ENCODE measurements at regions not wholly inside any gene's neighbourhood (a gene's known extent, or its start where the extent isn't known, plus 50 kb on each side); places are given as distances from the start of the nearest gene placed in this dataset.

- no peak for TF ChIP-seq CTCF (IDR thresholded peaks at IDR 0.05; ENCODE audit: low read depth, low read length)
- no peak for DNase-seq (ENCODE audit: low read depth in 2 of 2)
- no peak overlapping the region for H3K4me3 ChIP-seq (replicated peaks in 1 of 2; ENCODE audit: low read depth in 2 of 2, low read length in 2 of 2)
Observed at GRCh38 chr4:57374866-57375595, 264.8 kb upstream of the IGFBP7 start.

GRCh38 chr4:57373991-57374390, 263.8 kb upstream of the IGFBP7 start:
- TF ChIP-seq CTCF (IDR thresholded peaks at IDR 0.05; ENCODE audit: low read depth, low read length): no peak
- no peak overlapping the region for H3K4me3 ChIP-seq (replicated peaks in 1 of 2; ENCODE audit: low read depth in 2 of 2, low read length in 2 of 2)
- DNase-seq (ENCODE audit: low read depth in 2 of 2): no peak

GRCh38 chr4:57371671-57372070, 261.5 kb upstream of the IGFBP7 start:
- no peak overlapping the region for H3K4me3 ChIP-seq (replicated peaks in 1 of 2; ENCODE audit: low read depth in 2 of 2, low read length in 2 of 2)
- DNase-seq (ENCODE audit: low read depth in 2 of 2): no peak
- no peak for TF ChIP-seq CTCF (IDR thresholded peaks at IDR 0.05; ENCODE audit: low read depth, low read length)

- H3K4me3 ChIP-seq (replicated peaks in 1 of 2; ENCODE audit: low read depth in 2 of 2, low read length in 2 of 2): no peak overlapping the region
- TF ChIP-seq CTCF (IDR thresholded peaks at IDR 0.05; ENCODE audit: low read depth, low read length): no peak
- no peak for DNase-seq (ENCODE audit: low read depth in 2 of 2)
Observed at GRCh38 chr4:57370691-57371090, 260.5 kb upstream of the IGFBP7 start.

GRCh38 chr4:57369446-57369845, 259.3 kb upstream of the IGFBP7 start:
- no peak overlapping the region for H3K4me3 ChIP-seq (replicated peaks in 1 of 2; ENCODE audit: low read depth in 2 of 2, low read length in 2 of 2)
- DNase-seq (ENCODE audit: low read depth in 2 of 2): no peak
- no peak for TF ChIP-seq CTCF (IDR thresholded peaks at IDR 0.05; ENCODE audit: low read depth, low read length)

GRCh38 chr4:57364255-57364654, 254.1 kb upstream of the IGFBP7 start:
- TF ChIP-seq CTCF (IDR thresholded peaks at IDR 0.05; ENCODE audit: low read depth, low read length): no peak
- DNase-seq (ENCODE audit: low read depth in 2 of 2): no peak
- no peak overlapping the region for H3K4me3 ChIP-seq (replicated peaks in 1 of 2; ENCODE audit: low read depth in 2 of 2, low read length in 2 of 2)

- no peak for TF ChIP-seq CTCF (IDR thresholded peaks at IDR 0.05; ENCODE audit: low read depth, low read length)
- H3K4me3 ChIP-seq (replicated peaks in 1 of 2; ENCODE audit: low read depth in 2 of 2, low read length in 2 of 2): no peak overlapping the region
- DNase-seq (ENCODE audit: low read depth in 2 of 2): no peak
Observed at GRCh38 chr4:57363346-57363745, 253.2 kb upstream of the IGFBP7 start.

Measured in cardiac fibroblast (primary cell).